ENCODE measurements at regions not wholly inside any gene's neighbourhood (a gene's known extent, or its start where the extent isn't known, plus 50 kb on each side); places are given as distances from the start of the nearest gene placed in this dataset.
A peak's percentile ranks its signal among the peaks of the same experiment; 100 is the strongest.

GRCh38 chr3:177826253-177826652 lies 629.0 kb upstream of the TBL1XR1 start (continued):
- TF ChIP-seq TCF7L2 (IDR thresholded peaks at IDR 0.05; ENCODE audit: low read depth, low read length) = no peak
- no peak for TF ChIP-seq REL (CRISPR knock-in tag; conservative IDR thresholded peaks at IDR 0.05)
- no peak for TF ChIP-seq HOXA5 (CRISPR knock-in tag; IDR thresholded peaks at IDR 0.05)
- TF ChIP-seq ZBTB42 (CRISPR knock-in tag; IDR thresholded peaks at IDR 0.05) = no peak
- no peak for TF ChIP-seq MXD3 (CRISPR knock-in tag; IDR thresholded peaks at IDR 0.05)
- TF ChIP-seq RNF2 (conservative IDR thresholded peaks at IDR 0.05; ENCODE audit: low read depth) = no peak
- no peak for TF ChIP-seq ZNF878 (CRISPR knock-in tag; IDR thresholded peaks at IDR 0.05)

- Histone ChIP-seq H3K27ac (ENCODE audit: extremely low read length, insufficient read depth, low read length) (peak overlapping the region; percentile 70), H3K79me2 (ENCODE audit: insufficient read depth, low read length) (no peaks in the 10 kb centered on the region), H3K9ac (ENCODE audit: insufficient read depth, low read depth, low read length) (peak overlapping the region; percentile 34), H3K27me3 (ENCODE audit: control insufficient read depth in 1 of 2, insufficient read depth in 2 of 2, low read length in 2 of 2) (no peaks in the 10 kb centered on the region), H2AFZ (ENCODE audit: low read length) (no peak overlapping the region), H4K20me1 (ENCODE audit: insufficient read depth, low read length) (no peaks in the 10 kb centered on the region), H3K9me3 (ENCODE audit: low read length) (no peaks in the 10 kb centered on the region), H3K4me2 (ENCODE audit: low read depth, low read length) (peak overlapping the region; percentile 66), H3K4me3 (replicated peaks in 1 of 3; ENCODE audit: insufficient read depth in 1 of 3, low read depth in 2 of 3, low read length in 3 of 3) (peak overlapping the region; percentile 8 to 43 (median 8); a peak in 4 of 6 replicates), H3K36me3 (replicated peaks in 1 of 2; ENCODE audit: control insufficient read depth in 1 of 2, insufficient read depth in 2 of 2, low read length in 2 of 2) (no peaks in the 10 kb centered on the region), H3K4me1 (ENCODE audit: insufficient read depth, low read length) (peaks cover 70% of the 10 kb centered on the region)
- peak; percentile 95 for DNase-seq (ENCODE audit: low spot score)
- peak; percentile 89 for ATAC-seq
- ChIA-PET POLR2A (interaction anchor here (1.1 to 1.2 kb wide), 2 partner anchors 328 to 469 kb away, joined by 3 to 6 read pairs; no protein-coding TSS in a partner anchor), CTCF (ENCODE audit: low intra/inter-chr PET ratio, low total read pairs) (no interaction called here)
- 31% methylated on average over 5 of the region's 5 CpGs for WGBS (ENCODE audit: low lambda C conversion rate)
- BruUV-seq (replicated peaks) = TSS peak; percentile 85
- in situ Hi-C loops (cut with HindIII; ENCODE audit: extremely low pct_ligation_motif_present, low pct_unique_long_range_greater_than_20kb) (no loop called here), intact Hi-C loops (cut with micrococcal nuclease; ENCODE audit: unreplicated experiment) (no loop called here)
- peak; percentile 63 for FAIRE-seq
- TF ChIP-seq PBX2 (CRISPR knock-in tag; IDR thresholded peaks at IDR 0.05) (no peak), ARID5B (CRISPR knock-in tag; IDR thresholded peaks at IDR 0.05) (peak; percentile 92), MNT (IDR thresholded peaks at IDR 0.05) (no peak), RFX5 (IDR thresholded peaks at IDR 0.05; ENCODE audit: low read depth, low read length) (peak; percentile 97), POLR2AphosphoS5 (IDR thresholded peaks at IDR 0.05; ENCODE audit: low read depth, low read length) (no peak), ATF4 (CRISPR knock-in tag; IDR thresholded peaks at IDR 0.05) (no peak), GMEB2 (CRISPR knock-in tag; IDR thresholded peaks at IDR 0.05; ENCODE audit: low read depth) (no peak)
These were observed 630.4 kb upstream of the TBL1XR1 start for GRCh38 chr3:177827511-177828207.
